SKM-1 (cell line): ENCODE measurements at regions not wholly inside any gene's neighbourhood (a gene's known extent, or its start where the extent isn't known, plus 50 kb on each side); places are given as distances from the start of the nearest gene placed in this dataset.
"Not testable (repeated sequence)": the region's sequence is repeated elsewhere in the genome, so short reads cannot be mapped to it uniquely, and the experiment has no call there.

Source experiments
- DNase-seq: peaks from one replicate; lab custom pipeline; 2025; ENCODE audit not compliant: unreplicated experiment; lab: John Stamatoyannopoulos, UW

- DNase-seq: no peak
These were observed 77.6 kb upstream of the RASA1 start for GRCh38 chr5:87190041-87190440.

- DNase-seq: no peak
These were observed 77.0 kb upstream of the RASA1 start for GRCh38 chr5:87190687-87191086.

DNA sequence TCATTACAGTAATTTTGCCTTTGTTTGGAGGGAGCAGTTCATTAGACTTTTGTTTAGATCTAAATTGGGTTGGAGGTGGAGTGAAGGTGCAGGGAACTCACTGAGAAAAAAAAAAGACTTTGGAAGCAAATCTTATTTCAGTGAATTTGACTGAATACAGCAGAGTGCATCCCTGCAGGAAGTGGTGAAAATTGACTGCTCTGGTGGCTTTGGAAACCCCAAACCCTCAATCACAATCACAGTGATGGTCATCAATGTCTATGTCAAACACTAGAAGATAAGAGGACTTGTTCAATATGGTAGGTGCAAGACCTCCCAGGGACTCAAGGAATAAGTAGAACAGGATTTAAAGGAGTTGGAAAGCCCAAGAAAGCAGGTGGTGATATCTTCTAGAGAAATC is 76.0 kb upstream of the RASA1 start:
- no peak for DNase-seq

DNA sequence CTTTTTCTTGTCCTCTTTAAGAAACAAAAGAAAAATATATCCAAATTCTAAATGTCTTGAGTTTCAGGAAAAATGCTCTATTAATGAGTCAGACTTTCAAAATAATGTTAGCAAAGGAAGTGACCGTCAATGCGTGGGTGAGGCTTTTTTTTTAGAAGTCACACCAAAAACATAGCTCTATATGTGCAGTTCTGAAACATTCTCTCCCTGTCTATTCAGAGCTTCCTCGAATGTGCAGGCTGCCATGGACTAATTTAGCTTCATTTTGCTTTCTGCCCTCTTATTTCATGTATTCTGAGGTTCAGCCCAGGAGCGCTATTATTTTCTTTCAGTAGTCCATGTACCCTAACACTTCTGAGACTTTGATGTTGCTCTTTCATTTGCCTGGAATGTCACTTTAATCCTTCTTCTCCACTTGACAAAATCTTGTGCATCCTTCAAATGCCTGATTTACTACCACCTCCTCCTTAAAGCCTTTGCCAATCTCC is 72.5 kb upstream of the RASA1 start:
- no peak for DNase-seq

DNA sequence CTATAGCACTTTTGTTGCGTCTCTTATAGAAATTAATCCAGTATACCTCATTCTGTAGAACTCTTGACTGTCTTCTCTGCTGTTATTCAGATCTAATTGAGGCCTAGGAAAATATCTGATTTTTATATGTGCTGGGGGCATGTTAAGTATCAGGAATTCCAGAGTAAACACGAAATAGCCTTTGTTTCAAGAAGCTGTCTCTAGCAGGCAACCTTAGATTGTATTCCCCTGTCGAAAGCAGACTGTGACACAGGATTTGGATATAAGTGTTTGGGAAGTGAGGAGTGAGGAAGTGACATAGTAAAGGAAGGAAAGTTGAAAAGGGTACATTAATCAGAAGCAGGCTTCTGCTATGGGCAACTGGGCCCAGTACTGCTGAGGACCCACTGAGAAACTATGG is 72.1 kb upstream of the RASA1 start:
- DNase-seq: no peak

DNA sequence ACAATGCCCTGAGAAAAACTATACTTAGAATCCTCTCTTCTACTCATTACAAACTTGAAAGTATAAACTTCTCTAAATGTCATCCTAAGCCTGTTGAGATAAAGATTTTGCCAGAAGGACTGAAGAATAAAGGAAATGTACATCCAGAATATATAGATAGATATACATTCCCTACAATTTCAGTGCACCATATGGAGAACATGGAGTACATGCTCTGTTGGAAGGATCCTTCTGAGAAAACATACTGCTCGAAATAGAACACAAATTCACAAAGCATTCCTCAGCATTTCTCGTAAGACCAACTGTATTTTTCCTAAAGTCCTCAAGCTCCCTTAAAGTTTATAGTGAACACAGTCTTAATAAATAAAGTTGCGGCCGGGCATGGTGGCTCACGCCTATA is 69.7 kb upstream of the RASA1 start:
- DNase-seq: no peak

GRCh38 chr5:87199246-87199645 is 68.4 kb upstream of the RASA1 start:
- not testable (repeated sequence) for DNase-seq

DNA sequence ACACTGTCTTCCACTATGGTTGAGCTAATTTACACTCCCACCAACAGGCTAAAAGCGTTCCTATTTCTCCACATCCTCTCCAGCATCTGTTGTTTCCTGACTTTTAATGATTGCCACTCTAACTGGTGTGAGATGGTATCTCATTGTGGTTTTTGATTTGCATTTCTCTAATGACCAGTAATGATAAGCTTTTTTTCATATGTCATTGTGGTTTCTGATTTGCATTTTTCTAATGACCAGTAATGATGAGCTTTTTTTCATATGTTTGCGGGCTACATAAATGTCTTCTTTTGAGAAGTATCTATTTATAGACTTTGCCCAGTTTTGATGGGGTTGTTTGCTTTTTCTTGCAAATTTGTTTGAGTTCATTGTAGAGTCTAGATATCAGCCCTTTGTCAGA is 68.0 kb upstream of the RASA1 start:
- not testable (repeated sequence) for DNase-seq

- no peak for DNase-seq
These were observed 57.6 kb upstream of the RASA1 start for GRCh38 chr5:87210076-87210475.

- DNase-seq: no peak
These were observed 56.9 kb upstream of the RASA1 start for GRCh38 chr5:87210743-87211142.

GRCh38 chr5:87211676-87212075 is 56.0 kb upstream of the RASA1 start:
- no peak for DNase-seq

DNA sequence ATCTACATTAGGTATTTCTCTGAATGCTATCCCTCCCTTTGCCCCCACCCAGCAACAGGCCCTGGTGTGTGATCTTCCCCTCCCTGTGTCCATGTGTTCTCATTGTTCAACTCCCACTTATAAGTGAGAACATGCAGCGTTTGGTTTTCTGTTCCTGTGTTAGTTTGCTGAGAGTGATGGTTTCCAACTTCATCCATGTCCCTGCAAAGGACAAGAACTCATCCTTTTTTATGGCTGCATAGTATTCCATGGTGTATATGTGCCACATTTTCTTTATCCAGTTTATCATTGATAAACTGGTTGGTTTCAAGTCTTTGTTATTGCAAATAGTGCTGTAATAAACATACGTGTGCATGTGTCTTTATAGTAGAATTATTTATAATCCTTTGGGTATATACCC is 55.5 kb upstream of the RASA1 start:
- not testable (repeated sequence) for DNase-seq

DNA sequence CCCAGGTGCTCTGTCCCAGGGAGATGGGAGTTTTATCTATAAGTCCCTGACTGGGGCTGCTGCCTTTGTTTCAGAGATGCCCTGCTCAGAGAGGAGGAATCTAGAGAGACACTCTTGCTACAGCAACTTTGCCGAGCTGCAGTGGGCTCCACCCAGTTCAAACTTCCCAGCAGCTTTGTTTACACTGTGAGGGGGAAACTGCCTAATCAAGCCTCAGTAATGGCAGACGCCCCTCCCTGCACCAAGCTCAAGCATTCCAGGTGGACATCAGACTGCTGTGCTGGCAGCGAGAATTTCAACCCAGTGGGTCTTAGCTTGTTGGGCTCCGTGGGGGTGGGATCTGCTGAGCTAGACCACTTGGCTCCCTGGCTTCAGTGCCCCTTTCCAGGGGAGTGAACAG is 50.2 kb upstream of the RASA1 start:
- DNase-seq: not testable (repeated sequence)
